ENCODE measurements at regions not wholly inside any gene's neighbourhood (a gene's known extent, or its start where the extent isn't known, plus 50 kb on each side); places are given as distances from the start of the nearest gene placed in this dataset.

GRCh38 chr2:226661789-226662545 lies 137.7 kb downstream of the IRS1 start:
- peaks cover 5% of the 10 kb centered on the region for H3K4me1 ChIP-seq
- DNase-seq (ENCODE audit: low spot score in 2 of 2) = peak in 1 of 2 experiments; percentile 20
- H3K4me3 ChIP-seq = no peak overlapping the region
- no peaks in the 10 kb centered on the region for H3K27me3 ChIP-seq (ENCODE audit: low read depth)
- H3K9me3 ChIP-seq = no peaks in the 10 kb centered on the region
- in situ Hi-C loops (cut with MboI; ENCODE audit: low sequenced_read_pairs) = no loop called here
- H3K36me3 ChIP-seq (replicated peaks) = no peaks in the 10 kb centered on the region

DNA sequence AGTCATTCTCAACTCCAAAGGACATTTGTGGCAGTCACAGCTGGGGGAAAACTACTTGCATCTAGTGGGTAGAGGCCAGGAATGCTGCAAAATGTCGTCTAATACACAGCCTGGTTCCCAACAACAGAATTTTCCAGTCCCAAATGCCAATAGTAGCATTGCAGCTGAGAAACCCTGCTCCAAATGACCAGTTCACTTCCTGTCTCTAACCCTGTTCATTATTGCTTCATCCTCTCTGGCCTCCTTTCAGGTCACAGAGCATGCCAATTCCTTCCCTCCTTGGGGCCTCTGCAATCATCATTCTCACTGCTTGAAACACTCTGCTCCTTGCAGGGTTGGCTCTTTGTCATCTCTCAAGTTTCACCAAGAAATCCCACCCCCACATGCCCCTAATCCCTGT lies 139.1 kb downstream of the IRS1 start:
- Histone ChIP-seq H3K36me3 (replicated peaks) (no peaks in the 10 kb centered on the region), H3K4me1 (peaks cover 5% of the 10 kb centered on the region), H3K27me3 (ENCODE audit: low read depth) (no peaks in the 10 kb centered on the region), H3K9me3 (no peaks in the 10 kb centered on the region), H3K4me3 (no peak overlapping the region)
- no peak for DNase-seq (ENCODE audit: low spot score in 2 of 2)
- in situ Hi-C loops (cut with MboI; ENCODE audit: low sequenced_read_pairs) = no loop called here

DNA sequence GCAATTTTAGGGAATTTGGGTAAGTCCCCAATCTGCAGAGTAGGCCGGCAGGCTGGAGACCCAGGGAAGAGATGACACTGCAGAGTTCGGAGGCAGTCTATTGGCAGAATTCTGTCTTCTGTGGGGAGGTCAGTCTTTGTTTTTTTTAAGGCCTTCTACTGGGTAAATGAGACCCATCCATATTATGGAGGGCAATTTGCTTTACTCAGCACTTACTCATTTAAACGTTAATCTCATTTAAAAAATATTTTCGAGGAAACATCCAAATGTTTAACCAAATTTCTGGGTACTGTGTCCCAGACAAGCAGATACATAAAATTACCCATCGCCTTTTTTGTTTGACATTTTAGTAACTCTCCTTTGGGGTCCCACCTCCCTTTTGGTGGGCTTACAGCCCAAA lies 139.5 kb downstream of the IRS1 start:
- Histone ChIP-seq H3K36me3 (replicated peaks) (no peaks in the 10 kb centered on the region), H3K27me3 (ENCODE audit: low read depth) (no peaks in the 10 kb centered on the region), H3K9me3 (no peaks in the 10 kb centered on the region), H3K4me3 (no peak overlapping the region), H3K4me1 (peaks cover 5% of the 10 kb centered on the region)
- no peak for DNase-seq (ENCODE audit: low spot score in 2 of 2)
- in situ Hi-C loops (cut with MboI; ENCODE audit: low sequenced_read_pairs) = no loop called here

DNA sequence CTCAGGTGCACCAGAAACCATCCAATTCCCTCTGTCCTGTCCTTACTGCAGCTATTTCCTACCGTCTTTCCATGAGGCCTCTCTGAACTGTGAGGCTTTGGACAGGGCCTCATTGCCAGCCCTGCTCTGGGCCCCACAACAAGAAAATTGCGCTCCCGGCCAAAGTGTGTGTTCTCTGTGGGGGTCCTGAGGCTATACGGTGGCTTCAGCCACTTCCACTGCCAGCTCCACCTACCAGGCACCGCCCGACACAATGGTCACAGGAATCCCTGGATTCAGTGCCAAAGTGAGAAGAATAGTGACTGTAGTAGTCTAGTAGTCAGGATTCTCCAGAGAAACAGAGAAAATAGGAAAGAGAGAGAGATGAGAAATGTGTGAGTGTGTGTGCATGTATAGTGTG lies 140.2 kb downstream of the IRS1 start:
- Histone ChIP-seq H3K4me1 (peaks cover 5% of the 10 kb centered on the region), H3K36me3 (replicated peaks) (no peaks in the 10 kb centered on the region), H3K27me3 (ENCODE audit: low read depth) (no peaks in the 10 kb centered on the region), H3K9me3 (no peaks in the 10 kb centered on the region), H3K4me3 (no peak overlapping the region)
- DNase-seq (ENCODE audit: low spot score in 2 of 2) = no peak
- in situ Hi-C loops (cut with MboI; ENCODE audit: low sequenced_read_pairs) = no loop called here

- Histone ChIP-seq H3K36me3 (replicated peaks) (no peaks in the 10 kb centered on the region), H3K9me3 (no peaks in the 10 kb centered on the region), H3K4me3 (no peak overlapping the region), H3K27me3 (ENCODE audit: low read depth) (no peaks in the 10 kb centered on the region), H3K4me1 (peaks cover 5% of the 10 kb centered on the region)
- no peak for DNase-seq (ENCODE audit: low spot score in 2 of 2)
- in situ Hi-C loops (cut with MboI; ENCODE audit: low sequenced_read_pairs) = no loop called here
These were observed 141.1 kb downstream of the IRS1 start for GRCh38 chr2:226658555-226658954.

DNA sequence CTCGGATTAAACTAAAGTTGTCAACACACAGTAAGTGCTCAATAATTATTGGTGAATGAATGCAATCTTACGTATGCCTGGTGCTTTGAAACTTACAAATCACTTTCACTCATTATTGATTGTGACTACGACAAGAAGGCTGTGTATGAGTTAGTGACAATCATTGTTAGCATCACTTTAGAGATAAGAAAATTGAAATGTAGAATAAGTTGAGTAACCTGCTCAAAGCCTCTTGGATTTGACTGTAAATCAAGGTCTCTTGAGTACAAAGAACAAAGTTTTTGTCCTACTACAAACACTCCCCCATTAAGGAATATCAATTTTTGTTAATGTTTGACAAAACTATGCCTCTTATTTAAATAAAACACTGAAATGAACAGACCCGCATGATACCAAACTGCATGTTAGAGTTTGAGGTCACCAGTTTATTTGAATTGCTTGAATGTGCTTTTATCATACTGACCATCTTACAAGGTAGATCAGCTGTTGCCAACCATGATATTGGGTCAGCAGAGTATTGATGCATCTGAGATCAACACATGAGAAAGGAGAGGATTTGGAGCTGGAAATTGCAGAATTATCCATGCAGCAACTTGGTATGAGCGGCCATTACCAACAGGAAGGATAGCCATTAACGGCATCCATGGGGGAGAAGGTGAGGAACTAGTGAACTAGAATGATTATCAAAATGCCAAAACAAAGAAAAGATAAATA lies 142.1 kb downstream of the IRS1 start:
- in situ Hi-C loops (cut with MboI; ENCODE audit: low sequenced_read_pairs) = no loop called here
- Histone ChIP-seq H3K27me3 (ENCODE audit: low read depth) (no peaks in the 10 kb centered on the region), H3K4me1 (peaks cover 5% of the 10 kb centered on the region), H3K9me3 (no peaks in the 10 kb centered on the region), H3K4me3 (no peak overlapping the region), H3K36me3 (replicated peaks) (no peaks in the 10 kb centered on the region)
- no peak for DNase-seq (ENCODE audit: low spot score in 2 of 2)

DNA sequence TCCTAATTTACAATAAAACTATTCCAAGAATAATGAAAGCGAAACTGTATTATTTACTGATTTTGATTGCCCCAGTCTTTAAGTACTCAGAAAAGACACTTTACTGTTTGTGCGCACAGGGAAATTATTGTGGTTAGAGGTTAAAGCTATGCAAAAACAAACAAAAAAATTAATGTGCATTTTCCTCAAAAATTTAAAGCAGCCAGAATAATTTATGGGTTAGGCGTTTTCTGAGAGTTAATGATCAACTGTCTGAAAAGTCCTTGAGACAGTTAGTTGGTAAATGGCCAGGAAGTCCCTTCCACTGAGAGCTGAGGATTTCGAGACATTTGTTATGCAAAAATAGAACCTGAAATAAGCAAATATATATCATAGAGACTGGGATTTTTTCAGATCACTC lies 143.3 kb downstream of the IRS1 start:
- no peak for DNase-seq (ENCODE audit: low spot score in 2 of 2)
- Histone ChIP-seq H3K27me3 (ENCODE audit: low read depth) (no peaks in the 10 kb centered on the region), H3K4me3 (no peak overlapping the region), H3K4me1 (no peaks in the 10 kb centered on the region), H3K36me3 (replicated peaks) (no peaks in the 10 kb centered on the region), H3K9me3 (no peaks in the 10 kb centered on the region)
- in situ Hi-C loops (cut with MboI; ENCODE audit: low sequenced_read_pairs) = no loop called here

DNA sequence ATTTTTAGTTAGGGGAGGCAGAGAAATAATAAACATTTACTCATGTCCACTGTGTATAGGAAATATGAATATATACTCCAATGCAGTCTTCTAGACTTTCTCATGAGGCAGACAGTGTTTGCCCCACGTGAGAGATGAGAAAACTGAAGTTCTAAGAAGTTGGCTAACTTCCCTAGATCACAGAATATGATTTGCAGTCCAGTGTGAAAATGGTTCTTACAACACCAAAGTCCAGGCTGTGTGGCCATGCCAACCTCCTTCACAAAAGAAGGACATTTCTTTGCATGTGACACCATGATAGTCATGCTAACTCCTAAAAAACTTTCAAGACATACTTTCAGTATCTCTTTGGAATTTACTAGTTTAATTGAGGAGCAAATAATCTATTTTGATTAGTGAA lies 143.7 kb downstream of the IRS1 start:
- DNase-seq (ENCODE audit: low spot score in 2 of 2) = no peak
- no peaks in the 10 kb centered on the region for H3K4me1 ChIP-seq

GRCh38 chr2:226652983-226653765 lies 146.4 kb downstream of the IRS1 start:
- H3K27me3 ChIP-seq (ENCODE audit: low read depth) = no peaks in the 10 kb centered on the region
- H3K4me1 ChIP-seq = no peaks in the 10 kb centered on the region; the same call in 1 of the 2 replicates
- DNase-seq (ENCODE audit: low spot score in 2 of 2) = no peak
- in situ Hi-C loops (cut with MboI; ENCODE audit: low sequenced_read_pairs) = no loop called here
- 0 out of 2 replicates have a peak, but pooled peaks cover 2% of the 10 kb centered on the region for H3K9me3 ChIP-seq
- no peak overlapping the region for H3K4me3 ChIP-seq
- no peaks in the 10 kb centered on the region for H3K36me3 ChIP-seq (replicated peaks)

More for the DNA sequence above, 143.7 kb downstream of the IRS1 start:
- H3K4me3 ChIP-seq = no peak overlapping the region
- H3K27me3 ChIP-seq (ENCODE audit: low read depth) = no peaks in the 10 kb centered on the region
- in situ Hi-C loops (cut with MboI; ENCODE audit: low sequenced_read_pairs) = no loop called here
- H3K9me3 ChIP-seq = no peaks in the 10 kb centered on the region
- H3K36me3 ChIP-seq (replicated peaks) = no peaks in the 10 kb centered on the region

DNA sequence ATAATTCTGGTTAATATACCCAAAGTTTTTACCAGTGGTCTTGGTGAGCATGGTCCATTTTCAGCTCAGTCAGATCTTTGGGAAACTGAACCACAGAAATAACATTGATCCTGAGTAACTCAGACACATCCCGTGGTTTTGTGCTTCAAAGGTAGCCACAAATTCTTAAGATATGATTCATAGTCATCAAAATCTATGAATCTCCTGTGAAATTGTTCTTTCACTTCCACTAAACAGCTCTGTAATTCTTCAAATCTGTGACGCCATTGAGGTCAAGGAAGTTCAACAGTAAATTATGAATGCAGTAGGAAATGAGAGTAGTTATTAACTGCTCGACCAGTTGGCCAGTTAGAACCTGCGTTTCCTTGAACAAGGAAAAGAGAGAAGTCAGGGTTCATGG lies 147.3 kb downstream of the IRS1 start:
- Histone ChIP-seq H3K4me1 (no peaks in the 10 kb centered on the region; the same call in 1 of the 2 replicates), H3K27me3 (ENCODE audit: low read depth) (no peaks in the 10 kb centered on the region), H3K36me3 (replicated peaks) (no peaks in the 10 kb centered on the region), H3K4me3 (no peak overlapping the region), H3K9me3 (0 out of 2 replicates have a peak, but pooled peaks cover 2% of the 10 kb centered on the region)
- no peak for DNase-seq (ENCODE audit: low spot score in 2 of 2)
- in situ Hi-C loops (cut with MboI; ENCODE audit: low sequenced_read_pairs) = no loop called here

DNA sequence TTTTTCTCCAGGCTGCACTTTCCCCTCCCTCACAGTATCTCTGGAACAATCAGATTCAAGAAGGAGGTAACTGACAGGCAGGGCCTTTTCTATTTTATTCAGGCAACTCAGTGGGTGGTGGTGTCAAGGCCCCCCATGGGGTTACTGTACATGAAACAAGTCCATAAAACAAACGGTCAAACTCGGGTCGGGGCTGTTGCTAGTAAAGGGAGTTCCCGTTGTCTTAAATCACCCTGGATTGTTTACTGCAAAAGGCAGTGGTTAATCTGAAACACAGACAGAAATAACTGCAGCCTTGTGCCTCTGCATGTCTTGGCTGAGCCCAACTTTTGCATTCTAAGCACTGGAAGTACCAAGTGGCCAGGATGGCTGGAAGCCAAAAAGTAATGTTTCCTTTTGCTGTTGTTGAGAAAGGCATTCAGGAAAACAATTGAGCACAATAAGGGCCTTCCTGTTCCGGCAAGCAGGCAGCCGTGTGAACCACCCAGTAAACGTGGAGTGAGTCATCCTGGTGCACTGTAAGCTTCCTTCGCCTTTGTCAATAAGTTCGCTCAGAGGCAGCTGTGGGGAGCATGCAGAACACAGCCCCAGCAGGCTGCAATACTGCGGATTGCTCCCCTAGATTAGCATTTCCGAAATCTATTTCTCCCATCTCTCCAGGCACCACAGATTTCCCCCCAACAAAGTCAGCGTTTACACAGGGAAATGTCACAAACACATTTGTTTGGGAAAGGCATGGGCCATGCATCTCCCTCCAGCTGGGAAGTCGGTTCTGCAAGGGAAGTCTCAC lies 149.6 kb downstream of the IRS1 start:
- Histone ChIP-seq H3K27me3 (ENCODE audit: low read depth) (no peaks in the 10 kb centered on the region), H3K9me3 (0 out of 2 replicates have a peak, but pooled peaks cover 2% of the 10 kb centered on the region)
- DNase-seq (ENCODE audit: low spot score in 2 of 2) = peak in 1 of 2 experiments; percentile 27

GRCh38 chr2:226649201-226649600 lies 150.4 kb downstream of the IRS1 start:
- H3K36me3 ChIP-seq (replicated peaks) = no peaks in the 10 kb centered on the region
- no peak overlapping the region for H3K4me3 ChIP-seq
- 0 out of 2 replicates have a peak, but pooled peaks cover 2% of the 10 kb centered on the region for H3K9me3 ChIP-seq
- in situ Hi-C loops (cut with MboI; ENCODE audit: low sequenced_read_pairs) = no loop called here
- H3K4me1 ChIP-seq = no peaks in the 10 kb centered on the region; the same call in 1 of the 2 replicates
- H3K27me3 ChIP-seq (ENCODE audit: low read depth) = no peaks in the 10 kb centered on the region
- DNase-seq (ENCODE audit: low spot score in 2 of 2) = no peak

More for the DNA sequence above, 149.6 kb downstream of the IRS1 start:
- H3K4me1 ChIP-seq = no peaks in the 10 kb centered on the region; the same call in 1 of the 2 replicates
- in situ Hi-C loops (cut with MboI; ENCODE audit: low sequenced_read_pairs) = no loop called here
- no peaks in the 10 kb centered on the region for H3K36me3 ChIP-seq (replicated peaks)
- H3K4me3 ChIP-seq = no peak overlapping the region

Data from HAP-1 (cell line).